NCI-H524 (cell line): ENCODE measurements at regions not wholly inside any gene's neighbourhood (a gene's known extent, or its start where the extent isn't known, plus 50 kb on each side); places are given as distances from the start of the nearest gene placed in this dataset.

Source experiments
- DNase-seq, 2 experiments: peaks; one replicate each; lab custom pipeline; 2025; lab: John Stamatoyannopoulos, UW

DNA sequence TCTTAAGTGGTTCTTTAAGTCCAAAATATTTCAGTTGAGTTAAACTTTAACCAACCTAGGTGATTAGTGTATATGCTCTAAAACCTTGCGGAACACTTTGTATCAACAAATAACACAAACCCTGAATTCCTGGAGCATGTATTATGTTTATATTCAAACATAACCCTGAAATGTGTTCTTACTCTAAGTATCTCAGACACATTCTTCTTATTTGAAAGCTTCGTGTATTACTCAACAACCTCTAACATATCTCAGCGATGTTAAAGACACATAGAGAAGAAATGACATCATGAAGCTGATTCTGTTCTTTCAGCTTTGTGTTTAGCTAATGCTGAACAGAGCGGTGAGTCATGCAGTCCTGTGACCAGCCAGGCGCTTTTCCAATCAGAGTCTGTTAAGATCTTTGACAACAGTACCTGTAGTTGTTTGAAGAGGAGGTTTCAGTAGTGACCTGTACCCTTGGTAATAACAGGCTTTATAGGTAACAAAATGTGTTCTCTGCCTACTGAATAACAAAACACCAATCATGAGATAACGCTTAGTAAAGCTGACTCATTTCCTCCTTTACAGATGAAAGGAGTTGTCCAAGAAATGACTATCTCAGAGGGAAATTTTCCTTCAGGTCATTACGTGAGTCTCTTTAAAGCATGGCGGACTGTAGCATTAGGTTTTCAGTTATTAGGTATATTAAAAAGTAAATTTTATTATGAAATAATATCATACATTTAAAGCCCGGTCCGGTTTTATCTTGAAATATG lies 67.3 kb upstream of the KLF6 start:
- DNase-seq: no peak

DNA sequence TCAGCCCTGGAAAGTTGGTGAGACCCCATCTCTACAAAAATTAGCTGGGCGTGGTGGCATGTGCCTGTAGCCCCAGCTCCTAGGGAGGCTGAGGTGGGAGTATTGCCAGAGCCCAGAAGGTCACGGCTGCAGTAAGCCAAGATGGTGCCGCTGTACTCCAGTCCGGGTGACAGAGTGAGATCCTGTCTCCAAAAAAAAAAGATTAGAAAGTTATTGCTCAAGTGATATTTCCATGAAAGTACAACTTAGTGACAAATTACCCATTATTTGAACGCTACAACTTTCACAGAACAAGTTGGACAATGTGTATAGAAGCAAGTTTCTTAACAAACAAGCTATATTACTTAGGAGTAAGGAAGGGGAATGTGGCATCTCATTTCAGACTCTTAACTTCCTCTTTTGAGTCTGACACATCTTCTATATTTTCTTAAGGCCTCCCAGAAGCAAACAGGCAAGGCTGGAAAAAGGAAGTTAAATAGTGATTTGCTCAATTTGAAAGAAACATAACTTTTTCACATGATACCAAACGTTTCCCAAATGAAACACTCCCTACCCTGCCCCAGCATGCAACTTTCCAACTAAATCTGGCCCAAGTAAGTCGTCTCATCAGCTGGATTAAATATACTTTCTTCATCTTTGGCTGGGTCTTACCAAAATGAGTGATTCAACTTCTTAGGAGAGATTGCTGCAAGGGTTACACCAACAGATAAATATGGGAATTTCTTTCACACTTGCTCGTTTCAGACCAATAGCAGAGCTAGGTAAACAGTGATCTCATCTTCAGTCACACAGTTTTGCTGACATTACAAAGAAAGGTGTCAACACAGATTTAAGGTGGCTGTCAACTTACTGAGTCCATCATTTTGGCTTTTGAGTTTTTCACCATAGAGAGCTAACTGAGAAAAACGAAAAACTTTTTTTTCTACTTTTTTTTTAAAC lies 66.3 kb upstream of the KLF6 start:
- no peak for DNase-seq

DNA sequence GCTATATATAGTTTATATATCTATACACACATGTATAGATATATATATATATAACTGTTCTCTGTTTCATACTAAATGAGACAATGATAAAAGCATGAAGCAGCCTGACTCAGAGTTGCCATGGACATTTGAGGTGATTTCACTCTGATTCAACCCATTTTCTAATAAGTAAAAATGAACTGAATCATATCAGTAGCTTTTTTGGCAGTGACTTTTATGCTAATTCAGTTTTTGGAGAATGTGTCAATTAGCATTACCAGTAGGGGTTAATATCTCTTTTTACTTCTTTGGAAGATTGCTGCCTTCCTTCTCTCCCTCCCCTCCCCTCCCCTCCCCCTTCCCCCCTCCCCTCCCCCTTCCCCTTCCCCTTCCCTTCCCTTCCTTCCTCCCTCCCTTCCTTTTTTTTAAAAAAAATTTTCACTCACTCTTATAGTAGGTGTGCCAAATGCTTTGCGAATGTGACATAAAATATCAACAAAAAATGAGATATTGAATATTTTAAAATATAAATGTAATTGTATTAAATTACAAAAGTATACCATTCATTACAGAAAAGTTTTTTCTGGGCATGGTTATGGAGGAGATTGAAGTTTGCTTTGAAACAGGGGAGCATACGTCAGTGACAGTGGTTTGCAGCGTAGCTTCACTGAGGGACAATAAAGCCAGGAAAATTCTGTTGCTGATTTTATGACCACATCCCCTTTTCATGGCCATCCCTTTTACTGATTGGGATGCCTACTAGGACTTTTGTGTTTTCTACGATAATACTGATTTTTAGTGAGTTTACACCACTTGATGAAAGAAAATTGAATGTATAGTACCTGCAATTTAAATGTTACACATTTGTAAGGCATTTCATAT lies 64.0 kb upstream of the KLF6 start:
- no peak for DNase-seq

DNA sequence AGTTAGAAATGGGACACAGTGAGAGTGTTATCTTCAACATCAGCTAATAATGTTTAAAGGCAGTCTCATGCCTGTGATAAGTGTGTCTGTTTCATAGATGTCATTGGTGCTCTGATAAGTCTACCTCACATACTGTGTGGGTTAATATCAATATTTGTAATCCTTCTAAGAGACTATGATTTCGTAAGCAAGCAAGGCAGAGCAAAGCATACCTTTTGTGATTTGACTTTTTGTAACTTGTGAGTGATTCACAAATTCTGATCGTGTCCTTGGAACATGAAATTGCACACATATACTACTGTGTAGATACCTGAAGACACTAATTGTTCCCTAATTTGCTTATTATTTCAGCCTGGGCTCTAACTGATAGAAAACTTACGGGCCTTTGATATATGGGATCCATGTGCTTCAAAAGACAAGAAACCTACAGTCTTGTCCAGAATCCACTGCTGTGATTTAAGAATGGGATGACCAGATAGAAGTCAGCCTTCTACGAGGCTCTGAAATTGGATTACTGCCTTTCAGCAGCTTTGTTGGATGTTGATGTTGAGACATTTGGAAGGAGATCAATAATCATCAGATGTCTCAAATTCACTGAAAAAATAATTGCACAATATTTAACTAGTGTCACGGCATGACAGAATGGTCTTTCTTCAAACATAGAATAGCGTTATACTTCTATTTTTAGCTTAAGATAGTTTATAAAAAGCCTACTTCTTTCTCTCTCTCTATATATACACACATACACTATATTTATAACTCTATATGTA lies 63.2 kb upstream of the KLF6 start:
- DNase-seq: no peak

DNA sequence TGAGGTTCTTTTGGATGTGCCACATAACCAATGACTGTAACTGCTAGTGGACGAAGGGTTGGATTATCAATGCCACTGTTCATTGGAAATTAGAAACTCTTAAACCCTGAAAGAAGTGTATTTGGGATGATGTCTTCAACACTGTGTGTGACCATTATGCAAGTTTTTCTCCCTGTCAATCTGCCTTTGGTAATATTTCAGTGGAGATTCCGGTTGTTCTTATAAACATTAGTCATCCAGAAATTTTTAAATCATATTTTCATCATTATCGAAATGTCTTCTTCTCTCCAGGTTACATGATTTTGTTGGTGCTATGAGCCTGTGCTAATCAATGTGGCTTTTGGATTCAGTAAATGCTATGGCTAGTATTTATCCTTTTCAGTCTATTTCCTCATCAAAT lies 61.7 kb upstream of the KLF6 start:
- DNase-seq: no peak

DNA sequence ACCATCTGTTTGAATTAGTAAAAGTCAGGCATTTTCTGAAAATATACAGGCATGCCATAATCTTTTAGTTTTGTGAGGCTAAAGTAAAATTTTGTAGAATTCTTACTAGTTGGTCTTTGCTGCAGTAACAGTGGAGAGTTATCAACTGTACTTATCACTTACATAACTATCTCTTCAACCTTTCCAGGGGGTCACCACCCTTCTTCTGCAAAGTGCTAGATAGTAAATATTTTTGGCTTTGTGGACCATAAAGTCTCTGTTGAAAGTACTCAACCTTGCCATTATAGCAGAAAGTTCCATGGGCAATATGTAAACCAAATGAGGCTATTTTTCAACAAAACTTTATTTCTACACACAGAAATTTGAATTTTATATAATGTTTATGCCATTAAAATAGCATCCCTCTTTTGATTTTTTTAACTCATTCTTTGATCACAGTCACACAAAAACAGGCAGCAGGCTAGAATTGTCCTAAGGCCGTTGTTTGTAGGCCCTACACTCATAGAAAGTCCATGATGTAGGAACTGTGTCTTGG lies 59.5 kb upstream of the KLF6 start:
- no peak for DNase-seq

DNA sequence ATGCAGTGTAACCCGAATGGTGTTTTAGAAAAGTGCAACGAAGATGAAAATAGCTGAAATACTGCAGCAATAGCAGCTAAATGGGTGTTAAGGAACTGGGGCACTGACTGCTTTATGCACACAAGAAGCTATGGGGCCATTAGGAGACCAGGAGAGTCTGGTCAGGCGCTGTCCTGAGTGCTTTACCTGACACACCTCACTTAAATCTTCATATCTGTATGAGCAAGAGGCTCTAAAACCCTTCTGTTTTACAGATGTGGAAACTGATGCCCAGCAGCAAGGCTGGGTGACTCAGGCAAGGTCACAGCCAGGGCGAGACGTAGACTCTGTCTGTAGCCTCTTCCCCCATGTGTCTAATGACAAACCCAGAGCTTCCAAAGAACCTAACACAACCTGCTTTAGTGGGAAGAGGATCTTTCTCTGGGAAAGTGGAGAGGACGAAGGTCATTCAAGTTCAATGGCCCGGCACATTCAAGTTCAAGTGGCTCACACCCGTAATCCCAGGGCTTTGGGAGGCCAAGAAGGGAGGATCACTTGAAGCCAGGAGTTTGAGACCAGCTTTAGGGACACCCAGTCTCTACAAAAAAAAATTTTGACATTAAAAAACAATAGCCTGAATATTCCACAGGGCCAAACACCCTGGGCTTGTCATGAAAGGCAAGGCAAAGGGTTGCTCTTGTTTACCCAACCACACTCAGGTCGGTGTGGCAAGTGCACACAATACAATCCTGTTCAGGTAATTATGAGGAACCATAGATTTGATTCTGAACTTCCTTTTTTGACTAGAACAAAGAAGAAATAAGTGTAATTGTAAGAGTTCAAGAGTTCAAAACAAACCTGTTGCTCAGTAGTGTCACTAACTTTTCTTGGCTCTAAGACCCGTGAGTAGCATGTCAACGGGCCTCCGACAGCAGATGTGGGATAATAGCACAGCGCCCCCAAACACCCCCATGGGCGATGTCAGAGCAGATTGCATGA lies 53.7 kb upstream of the KLF6 start:
- DNase-seq: no peak

DNA sequence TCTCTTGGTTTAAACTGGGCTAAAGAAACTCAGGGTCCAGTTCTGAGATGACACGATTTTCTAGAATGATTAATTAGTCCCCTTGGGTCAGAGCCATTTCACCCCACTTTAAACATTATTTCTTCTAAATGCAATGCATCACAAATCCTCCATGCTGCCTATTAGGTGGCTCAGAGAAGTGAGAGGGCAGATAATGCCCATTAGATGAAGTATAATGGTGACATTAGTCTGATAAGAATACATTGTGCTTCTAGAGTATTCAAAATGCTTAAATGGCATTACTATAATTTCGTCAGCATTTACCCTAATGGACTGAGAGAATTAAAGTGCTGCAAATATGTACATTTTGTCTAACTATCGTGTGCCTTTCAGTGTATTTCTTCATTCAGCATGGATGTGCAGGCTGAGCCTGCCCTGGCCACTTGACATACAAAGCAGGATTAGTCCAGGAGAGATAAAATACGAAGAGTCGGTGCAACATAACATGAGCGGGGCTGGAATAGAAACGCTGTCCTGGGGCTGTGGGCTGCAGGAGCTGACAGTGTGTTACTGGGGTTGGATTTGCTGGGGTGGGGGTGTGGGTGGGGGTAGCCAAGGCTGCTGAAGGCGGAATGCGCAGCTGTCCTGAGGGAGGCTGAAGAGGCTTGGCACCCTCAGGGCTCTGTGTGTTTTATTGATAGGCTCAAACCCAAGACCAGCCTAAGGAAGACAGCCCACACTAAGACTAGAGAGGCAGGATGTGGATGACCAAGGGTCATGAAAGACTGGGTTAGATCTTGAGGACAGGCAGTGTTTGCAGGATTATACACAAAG lies 52.8 kb upstream of the KLF6 start:
- DNase-seq: no peak

DNA sequence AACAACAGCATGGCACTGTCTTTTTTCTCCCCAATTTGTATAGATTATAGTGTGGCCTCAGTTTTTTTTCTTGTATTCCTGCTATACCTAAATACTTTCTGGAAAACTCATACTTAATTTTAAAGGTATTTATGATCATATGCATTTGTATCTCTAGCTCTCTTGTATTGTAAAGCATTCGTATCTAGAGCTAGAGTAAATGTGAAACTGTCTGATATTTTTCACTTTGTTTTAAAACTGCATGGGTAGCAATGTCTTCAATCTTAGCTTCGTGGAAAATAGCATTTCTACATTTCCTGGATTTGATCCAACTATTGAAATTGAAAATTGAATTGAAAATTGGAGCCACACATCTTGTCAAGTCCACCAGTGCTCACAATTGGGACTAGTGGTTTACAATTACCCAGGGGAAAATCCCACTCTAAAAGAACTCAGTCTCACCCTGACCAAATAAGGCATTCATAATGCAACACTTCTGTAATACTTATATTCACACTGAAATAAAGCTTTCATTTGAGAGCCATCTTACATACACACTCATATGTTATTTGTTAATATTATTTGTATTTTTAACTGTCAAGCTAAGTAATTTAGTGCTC lies 51.3 kb upstream of the KLF6 start:
- DNase-seq: no peak

DNA sequence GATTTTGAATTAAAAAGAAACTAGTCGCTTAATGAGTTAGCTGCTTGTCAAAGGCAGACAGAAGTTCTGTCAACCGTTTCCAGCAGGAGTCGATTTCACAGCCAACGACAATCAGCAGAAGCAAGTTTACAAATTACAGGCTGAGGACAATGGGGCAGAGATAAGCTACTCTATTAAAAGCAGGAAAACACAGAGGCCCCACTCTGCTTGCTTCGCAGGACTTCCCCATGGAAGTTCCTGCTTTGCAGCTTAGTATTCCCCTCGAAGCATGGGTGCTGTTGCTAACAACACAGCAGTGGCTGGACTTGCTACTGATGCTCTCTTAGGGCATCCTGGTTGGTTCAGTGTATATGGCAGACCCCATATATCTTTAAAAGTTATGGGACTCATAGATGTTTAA lies 50.8 kb upstream of the KLF6 start:
- no peak for DNase-seq

DNA sequence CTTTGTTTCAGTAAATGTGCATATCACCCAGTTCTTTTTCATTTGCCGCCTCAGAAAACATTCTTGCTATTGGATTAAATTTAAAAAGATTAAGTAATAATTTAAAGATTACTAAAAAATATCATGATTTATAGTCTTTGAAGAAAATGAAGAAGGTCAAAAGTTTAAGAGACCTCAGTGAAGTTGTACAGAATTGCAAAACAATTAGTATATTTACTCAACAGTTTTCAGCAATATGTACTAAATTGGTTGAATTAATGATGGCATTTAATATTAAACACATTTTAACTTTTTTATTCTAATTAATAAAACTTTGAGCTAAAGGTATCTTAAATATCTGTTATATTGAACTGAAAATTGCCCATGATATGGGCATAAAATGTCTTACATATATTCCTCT lies 49.9 kb upstream of the KLF6 start:
- no peak for DNase-seq
